ENCODE measurements at regions not wholly inside any gene's neighbourhood (a gene's known extent, or its start where the extent isn't known, plus 50 kb on each side); places are given as distances from the start of the nearest gene placed in this dataset.
A peak's percentile ranks its signal among the peaks of the same experiment; 100 is the strongest.
"Not testable (repeated sequence)": the region's sequence is repeated elsewhere in the genome, so short reads cannot be mapped to it uniquely, and the experiment has no call there.

DNA sequence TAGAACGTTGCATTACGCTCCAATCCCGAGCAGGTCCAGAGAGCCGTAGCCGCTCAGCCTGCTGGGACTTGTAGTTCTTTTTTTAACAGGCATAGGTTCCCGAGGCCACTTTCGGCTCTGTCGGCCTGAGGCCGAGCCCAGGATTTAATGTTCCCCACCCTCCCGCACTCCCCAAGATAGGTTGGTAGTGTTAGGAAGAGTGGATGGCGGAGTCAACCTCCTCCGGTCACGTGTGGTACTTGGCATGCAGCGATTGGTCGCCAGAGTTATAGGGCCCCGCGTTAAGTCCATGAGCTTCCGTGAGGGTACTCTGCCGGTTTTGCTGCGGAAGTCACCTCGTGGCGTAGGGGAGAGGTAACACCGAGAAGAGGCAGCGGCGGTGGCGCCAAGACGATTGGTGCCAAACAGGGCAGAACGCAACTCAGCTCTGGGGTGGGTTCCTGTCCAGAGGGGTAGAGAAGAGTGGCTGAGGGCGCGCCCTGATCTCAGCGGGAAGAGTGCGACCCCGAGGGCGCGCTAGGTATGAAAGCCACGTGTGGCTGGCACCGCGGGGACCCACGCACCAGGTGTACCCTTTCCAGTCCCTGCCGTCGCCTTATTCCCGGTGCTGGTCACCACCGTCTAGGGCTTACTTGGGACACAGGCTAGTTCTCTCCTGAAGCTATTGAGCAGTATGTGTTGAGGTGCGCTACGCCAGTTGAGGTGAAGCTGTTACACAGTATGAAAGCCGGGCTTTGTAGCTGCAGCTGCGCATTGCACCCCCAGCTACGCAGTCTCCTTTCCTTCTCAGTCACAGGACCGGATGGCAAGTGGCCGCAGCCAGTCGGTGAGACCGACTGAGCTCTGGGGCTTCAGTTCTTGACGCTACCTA is 177.2 kb downstream of the KDM5D start:
- peak overlapping the region; percentile 38 for H3K4me3 ChIP-seq
- ATAC-seq (no peak), DNase-seq (peak in 2 of 3 donors; percentile 85 to 90)
- TF ChIP-seq, protein P1, sequence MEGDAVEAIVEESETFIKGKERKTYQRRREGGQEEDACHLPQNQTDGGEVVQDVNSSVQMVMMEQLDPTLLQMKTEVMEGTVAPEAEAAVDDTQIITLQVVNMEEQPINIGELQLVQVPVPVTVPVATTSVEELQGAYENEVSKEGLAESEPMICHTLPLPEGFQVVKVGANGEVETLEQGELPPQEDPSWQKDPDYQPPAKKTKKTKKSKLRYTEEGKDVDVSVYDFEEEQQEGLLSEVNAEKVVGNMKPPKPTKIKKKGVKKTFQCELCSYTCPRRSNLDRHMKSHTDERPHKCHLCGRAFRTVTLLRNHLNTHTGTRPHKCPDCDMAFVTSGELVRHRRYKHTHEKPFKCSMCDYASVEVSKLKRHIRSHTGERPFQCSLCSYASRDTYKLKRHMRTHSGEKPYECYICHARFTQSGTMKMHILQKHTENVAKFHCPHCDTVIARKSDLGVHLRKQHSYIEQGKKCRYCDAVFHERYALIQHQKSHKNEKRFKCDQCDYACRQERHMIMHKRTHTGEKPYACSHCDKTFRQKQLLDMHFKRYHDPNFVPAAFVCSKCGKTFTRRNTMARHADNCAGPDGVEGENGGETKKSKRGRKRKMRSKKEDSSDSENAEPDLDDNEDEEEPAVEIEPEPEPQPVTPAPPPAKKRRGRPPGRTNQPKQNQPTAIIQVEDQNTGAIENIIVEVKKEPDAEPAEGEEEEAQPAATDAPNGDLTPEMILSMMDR (IDR thresholded peaks at IDR 0.05), result no peak
- no peaks in the 10 kb centered on the region for H3K36me3 ChIP-seq (ENCODE audit: low read depth)
- H3K4me1 ChIP-seq (ENCODE audit: low read depth), result no peaks in the 10 kb centered on the region
- no peaks in the 10 kb centered on the region for H3K9me3 ChIP-seq
- intact Hi-C loops (cut with DNase I, micrococcal nuclease), result no loop called here

DNA sequence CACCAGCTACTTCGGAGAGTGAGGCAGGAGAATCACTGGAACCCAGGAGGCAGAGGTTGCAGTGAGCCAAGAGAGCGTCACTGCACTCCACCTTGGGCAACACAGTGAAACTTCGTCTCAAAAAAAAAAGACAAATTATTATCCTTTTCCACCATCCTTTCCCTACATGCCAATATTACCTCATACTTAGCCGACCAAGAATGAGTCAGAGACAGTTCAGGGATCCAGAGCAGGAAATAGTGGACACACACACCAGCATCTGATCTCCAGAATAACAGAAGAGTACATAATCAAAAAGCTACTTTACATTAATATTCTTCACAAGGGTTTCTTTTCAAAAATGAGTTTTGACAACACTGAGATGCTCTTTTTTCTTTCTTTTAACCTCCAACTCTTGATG is 185.4 kb downstream of the KDM5D start:
- intact Hi-C loops (cut with DNase I, micrococcal nuclease), result no loop called here
- ATAC-seq (no peak), DNase-seq (no peak)
- TF ChIP-seq, protein P1 (IDR thresholded peaks at IDR 0.05), result no peak
- no peak overlapping the region for H3K4me3 ChIP-seq
- H3K36me3 ChIP-seq (ENCODE audit: low read depth), result no peaks in the 10 kb centered on the region
- no peaks in the 10 kb centered on the region for H3K4me1 ChIP-seq (ENCODE audit: low read depth)
- H3K9me3 ChIP-seq, result no peaks in the 10 kb centered on the region

DNA sequence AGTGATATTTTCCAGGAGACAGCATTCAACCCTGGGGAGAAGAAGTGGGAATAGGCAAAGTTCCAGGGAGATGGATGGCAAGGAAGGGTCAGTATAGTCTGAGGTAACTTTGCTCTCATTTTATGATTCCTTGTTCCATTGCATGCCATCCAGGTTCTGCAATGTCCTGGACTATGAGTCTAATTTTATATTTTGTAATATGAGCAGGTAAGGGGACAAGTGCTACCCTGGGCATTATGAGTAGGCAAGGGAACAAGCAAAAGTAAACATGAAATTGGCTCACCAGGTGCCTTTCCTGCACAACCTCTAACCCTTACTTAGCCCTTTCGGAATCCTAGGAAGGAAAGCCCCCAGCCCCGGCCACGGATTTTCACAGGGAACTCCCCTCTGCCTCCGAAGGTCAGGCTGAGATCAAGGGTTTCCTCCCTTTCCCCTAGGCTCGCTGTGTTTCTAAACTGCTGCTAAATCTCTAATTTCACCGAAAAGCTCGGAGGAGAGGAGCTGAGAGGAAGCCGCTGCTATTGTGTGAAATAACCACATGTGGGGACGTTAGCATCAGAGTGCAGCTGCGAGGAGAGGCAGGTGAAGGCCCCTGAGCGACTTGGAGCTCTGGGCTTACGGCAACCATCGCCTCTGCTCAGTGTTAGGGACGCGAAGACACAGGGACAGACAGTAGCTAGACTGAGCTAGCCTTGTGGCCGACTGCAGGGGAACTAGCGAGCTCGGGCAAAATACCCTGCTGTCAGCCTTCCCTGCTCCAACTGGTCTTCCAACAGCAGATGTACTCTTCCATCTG is 194.7 kb downstream of the KDM5D start:
- intact Hi-C loops (cut with DNase I, micrococcal nuclease), result no loop called here
- Histone ChIP-seq H3K4me1 (ENCODE audit: low read depth) (no peaks in the 10 kb centered on the region), H3K9me3 (no peaks in the 10 kb centered on the region), H3K4me3 (no peak overlapping the region), H3K36me3 (ENCODE audit: low read depth) (no peaks in the 10 kb centered on the region)
- TF ChIP-seq, protein P1 (IDR thresholded peaks at IDR 0.05), result no peak
- DNase-seq, result no peak
- no peak for ATAC-seq

DNA sequence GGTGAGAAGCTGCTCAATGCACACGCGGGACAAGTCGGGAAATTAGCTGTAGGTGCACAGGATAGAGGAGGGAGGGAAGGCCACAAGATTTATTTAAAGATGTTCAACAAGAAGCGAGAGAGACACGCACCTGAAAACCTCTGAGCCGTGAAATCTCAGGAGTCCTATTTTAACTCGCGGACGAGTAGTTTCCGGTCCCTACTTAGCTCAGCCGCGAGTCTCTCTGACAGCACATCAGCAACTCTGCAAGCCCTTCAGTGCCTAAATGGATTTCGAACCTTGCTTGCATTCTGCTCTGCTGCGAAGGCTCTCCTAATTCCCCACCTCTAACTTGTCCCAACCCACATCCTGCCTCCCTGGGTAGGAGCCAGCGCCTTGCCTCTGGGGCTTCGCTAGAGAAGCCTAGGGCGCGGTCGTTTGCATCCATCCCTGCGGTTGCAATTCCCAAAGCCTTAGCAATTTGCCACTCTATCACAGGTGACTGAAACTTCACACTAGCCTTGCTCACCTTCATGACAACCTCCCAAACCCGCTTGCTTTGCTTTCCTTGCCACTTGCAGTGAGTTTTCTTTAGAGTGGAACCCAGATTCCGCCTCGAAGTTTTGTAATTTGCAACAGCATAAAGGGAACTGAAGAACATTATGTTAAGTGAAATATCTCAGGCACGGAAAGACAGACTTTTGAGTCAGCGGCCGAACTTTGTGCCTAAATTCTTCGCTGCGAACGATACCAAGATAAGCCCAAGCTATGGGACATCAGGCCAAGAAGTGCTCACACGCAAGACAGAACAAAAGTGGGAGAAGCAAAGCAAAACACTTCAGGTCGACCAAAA is 202.8 kb downstream of the KDM5D start:
- Histone ChIP-seq H3K4me1 (ENCODE audit: low read depth) (no peaks in the 10 kb centered on the region), H3K36me3 (ENCODE audit: low read depth) (no peaks in the 10 kb centered on the region), H3K9me3 (no peaks in the 10 kb centered on the region), H3K4me3 (no peak overlapping the region)
- no peak for ATAC-seq
- TF ChIP-seq, protein P1 (IDR thresholded peaks at IDR 0.05), result no peak
- intact Hi-C loops (cut with DNase I, micrococcal nuclease), result no loop called here
- no peak for DNase-seq

DNA sequence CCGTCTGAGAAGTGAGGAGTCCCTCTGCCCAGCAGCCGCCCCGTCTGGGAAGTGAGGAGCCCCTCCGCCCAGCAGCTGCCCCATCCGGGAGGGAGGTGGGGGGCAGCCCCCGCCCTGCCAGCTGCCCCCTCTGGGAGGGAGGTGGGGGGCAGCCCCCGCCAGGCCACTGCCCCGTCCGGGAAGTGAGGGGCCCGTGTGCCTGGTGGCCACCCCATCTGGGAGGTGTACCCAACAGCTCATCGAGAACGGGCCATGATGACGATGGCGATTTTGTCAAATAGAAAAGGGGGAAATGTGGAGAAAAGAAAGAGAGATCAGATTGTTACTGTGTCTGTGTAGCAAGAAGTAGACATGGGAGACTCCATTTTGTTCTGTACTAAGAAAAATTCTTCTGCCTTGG is 208.8 kb downstream of the KDM5D start:
- H3K4me3 ChIP-seq; ATAC-seq; H3K9me3 ChIP-seq; H3K4me1 ChIP-seq (ENCODE audit: low read depth); H3K36me3 ChIP-seq (ENCODE audit: low read depth); DNase-seq; intact Hi-C loops (cut with DNase I, micrococcal nuclease): not testable (repeated sequence)

All from mucosa of descending colon (tissue), 3 donors.